SK-MEL-5 (cell line): ENCODE measurements at regions not wholly inside any gene's neighbourhood (a gene's known extent, or its start where the extent isn't known, plus 50 kb on each side); places are given as distances from the start of the nearest gene placed in this dataset.
"Not testable (repeated sequence)": the region's sequence is repeated elsewhere in the genome, so short reads cannot be mapped to it uniquely, and the experiment has no call there.

Source experiments
- DNase-seq: peaks from one replicate; pipeline ENCODE4 v3.0.0-alpha.2; 2016; ENCODE audit warnings: low read depth, low spot score
- in situ Hi-C: cut with HindIII; loops from 2 replicates; pipeline ENCODE4 v1.10.0; 2016; ENCODE audit warnings: low sequenced_read_pairs, high pct_unique_total_duplicates, low pct_unique_long_range_greater_than_20kb

DNA sequence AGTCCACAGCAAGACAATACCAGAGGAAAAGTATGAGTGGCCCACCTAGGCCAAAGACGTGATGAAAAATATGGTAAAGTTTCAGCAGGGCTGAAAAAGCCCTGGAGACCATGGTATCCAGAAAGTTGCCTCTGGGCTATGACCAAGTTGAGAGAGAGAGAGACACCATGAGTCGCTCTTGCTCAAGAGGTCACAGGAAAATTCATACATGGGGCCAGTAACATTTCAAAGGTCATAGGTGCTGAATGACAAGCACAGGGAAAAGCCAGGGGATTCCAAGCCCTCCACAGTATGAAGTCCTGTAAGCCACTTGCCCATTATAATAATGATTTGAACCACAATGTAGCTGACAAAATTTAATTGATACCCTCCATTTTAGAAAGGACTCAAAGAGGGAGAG is 657.7 kb upstream of the CITED2 start:
- no peak for DNase-seq
- in situ Hi-C loops: no loop called here

DNA sequence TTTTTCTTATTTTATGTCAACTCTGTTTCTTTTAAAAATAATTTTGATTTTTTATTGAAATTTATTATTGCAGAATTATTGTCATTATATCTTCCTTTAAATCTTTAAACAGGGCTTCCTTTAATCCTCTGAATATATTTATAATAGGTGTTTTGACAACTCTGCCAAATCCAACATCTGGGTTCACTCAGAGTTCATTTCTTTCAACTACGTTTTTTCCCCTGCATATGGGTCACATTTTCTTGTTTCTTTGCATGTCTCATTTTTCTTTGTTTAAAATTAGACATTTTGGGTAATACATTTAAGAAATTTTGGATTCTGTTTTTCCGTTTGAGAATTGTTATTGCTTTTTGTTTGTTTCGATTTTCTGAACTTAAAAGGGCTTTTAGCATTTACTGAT is 655.1 kb upstream of the CITED2 start:
- DNase-seq: no peak
- in situ Hi-C loops: no loop called here

DNA sequence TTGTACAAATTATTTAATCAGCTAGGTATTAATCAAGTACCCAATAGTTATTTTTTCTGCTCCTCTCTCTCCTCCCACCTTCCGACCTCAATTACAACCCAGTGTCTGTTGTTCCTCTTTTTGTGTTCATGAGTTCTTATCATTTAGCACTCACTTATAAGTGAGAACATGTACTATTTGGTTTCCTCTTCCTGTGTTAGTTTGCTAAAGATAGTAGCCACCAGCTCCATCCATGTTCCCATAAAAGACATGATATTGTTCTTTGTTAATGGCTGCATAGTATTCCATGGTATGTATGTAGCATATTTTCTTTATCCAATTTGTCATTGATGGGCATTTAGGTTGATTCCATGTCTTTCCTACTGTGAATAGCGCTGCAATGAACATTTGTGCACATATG is 652.8 kb upstream of the CITED2 start:
- in situ Hi-C loops: no loop called here
- no peak for DNase-seq

DNA sequence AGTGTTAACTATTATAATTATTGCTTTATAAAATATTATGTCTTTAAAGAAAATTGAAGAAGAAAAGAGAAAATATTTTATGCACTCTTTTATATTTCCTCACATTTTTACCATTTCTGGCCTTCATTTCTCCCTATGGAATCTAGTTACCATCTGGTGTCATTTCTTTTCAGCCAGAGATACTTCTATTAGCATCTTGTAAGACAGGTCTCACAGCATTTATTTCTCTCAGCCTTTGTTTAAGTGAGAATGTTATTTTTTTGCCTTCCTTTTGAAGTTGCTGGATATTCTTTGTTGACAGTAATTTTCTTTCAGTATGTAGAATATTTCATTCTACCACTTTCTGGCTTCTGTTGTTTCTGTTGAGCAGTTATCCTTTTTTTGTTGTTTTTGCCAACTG is 652.1 kb upstream of the CITED2 start:
- DNase-seq: no peak

DNA sequence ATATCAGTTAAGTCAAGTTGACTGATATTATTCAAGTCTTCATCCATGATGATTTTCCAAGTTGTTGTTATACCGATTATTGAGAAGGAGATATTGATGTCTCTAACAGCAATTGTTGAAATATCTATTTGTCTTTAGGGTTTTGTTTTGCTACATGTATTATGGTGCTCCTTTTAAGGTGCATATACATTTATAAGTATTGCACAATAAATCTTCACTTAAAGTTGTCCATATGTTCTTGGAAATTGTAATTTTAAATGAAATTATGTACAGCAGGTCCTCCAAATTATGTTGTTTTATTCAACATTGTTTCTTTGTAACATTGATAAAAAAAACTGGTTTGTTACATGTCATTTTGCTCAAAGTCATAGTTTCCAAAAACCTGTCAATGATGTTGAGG is 650.7 kb upstream of the CITED2 start:
- no peak for DNase-seq
- in situ Hi-C loops: no loop called here

More for the DNA sequence above, 652.1 kb upstream of the CITED2 start:
- in situ Hi-C loops: no loop called here

DNA sequence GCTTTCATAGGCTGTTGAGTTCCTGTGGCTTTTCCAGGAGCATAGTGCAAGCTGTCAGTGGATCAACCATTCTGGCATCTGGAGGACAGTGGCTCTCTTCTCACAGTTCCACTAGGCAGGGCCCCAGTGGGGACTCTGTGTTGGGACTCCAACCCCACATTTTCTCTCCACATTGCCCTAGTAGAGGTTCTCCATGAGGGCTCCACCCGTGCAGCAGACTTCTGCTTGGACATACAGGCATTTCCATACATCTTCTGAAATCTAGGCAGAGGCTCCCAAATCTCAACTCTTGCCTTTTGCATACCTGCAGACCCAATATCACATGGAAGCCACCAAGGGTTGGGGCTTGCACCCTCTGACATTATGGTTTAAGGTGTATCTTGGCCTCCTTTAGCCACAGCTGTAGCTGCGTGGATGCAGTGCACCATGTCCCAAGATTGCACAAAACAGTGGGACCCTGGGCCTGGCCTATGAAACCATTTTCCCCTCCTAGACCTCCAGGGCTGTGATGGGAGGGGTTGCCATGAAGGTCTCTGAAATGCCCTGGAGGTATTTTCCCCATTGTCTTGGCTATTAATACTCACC is 645.9 kb upstream of the CITED2 start:
- in situ Hi-C loops: no loop called here
- DNase-seq: no peak

DNA sequence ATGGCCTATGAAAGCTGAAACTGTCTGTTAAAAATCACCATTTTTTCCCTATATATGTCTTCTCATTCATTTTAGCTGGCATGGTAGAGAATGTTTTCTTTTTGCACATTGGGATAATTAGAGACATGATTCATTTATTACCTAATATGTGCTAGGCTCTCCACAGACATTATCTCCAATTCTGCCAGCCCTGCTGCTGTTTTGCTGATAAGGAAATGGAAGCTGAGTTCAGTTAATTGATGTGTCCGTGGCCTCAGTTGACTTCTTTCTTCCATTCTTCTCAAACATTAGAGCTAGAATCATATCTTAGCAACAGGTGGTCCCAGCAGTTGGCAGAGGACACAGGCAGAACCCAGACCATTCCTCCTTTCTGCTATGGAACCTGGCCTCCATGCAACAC is 644.1 kb upstream of the CITED2 start:
- DNase-seq: no peak
- in situ Hi-C loops: no loop called here

DNA sequence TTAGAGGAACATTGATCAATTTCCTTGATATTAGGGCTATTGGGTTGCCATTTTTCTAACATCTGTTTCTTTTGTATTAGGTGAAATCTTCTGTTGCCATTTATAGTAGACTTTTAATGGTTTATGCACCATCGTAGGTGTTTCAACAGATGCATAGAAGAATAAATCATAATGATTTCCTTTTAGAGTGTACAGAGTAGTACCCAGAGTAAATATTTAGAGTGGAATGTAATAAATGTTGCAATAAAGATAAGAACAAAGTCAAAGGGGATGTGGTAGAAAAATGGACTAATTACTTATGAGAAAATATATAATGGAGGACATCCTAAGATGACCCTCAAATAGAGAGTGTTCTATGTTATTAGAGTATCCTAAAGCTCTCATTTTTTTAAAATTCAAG is 643.0 kb upstream of the CITED2 start:
- in situ Hi-C loops: no loop called here
- no peak for DNase-seq

DNA sequence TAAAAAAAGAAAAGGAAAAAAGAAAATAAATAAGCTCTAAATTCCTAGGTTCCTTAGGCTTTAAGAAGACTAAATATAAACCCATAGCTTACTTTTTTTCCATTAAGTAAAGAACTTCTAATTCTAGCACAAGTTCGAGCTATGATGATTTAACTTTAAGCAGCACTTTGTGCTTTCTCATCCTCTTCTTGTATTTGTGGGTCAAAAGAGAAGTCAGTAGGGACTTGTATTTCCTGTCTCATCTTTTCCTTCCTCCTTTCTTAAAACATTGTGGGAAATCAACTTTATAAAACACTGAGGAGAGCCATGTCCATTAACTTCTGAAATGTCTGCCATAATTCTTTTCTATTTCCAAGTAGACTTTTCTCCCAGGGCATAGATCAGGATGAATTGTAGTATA is 637.7 kb upstream of the CITED2 start:
- no peak for DNase-seq
- in situ Hi-C loops: no loop called here

DNA sequence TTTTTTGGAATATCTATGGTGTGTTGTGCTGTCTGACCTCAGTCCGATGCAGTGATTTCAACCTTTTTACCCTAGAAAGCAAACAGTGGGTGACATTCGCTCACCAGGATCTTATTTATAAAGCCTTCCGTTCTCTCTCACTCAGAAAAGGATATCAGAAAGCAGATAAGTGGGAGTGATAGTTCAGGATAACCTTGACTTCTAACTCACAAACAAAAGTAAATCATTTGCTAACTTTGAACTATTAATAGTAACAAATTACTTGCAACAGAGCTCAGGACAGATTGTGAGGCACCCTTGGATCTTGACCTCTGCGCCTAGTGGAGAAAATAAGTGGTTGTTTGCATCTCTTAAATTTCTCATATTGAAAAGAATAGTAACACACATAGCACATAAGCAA is 637.1 kb upstream of the CITED2 start:
- no peak for DNase-seq
- in situ Hi-C loops: no loop called here

DNA sequence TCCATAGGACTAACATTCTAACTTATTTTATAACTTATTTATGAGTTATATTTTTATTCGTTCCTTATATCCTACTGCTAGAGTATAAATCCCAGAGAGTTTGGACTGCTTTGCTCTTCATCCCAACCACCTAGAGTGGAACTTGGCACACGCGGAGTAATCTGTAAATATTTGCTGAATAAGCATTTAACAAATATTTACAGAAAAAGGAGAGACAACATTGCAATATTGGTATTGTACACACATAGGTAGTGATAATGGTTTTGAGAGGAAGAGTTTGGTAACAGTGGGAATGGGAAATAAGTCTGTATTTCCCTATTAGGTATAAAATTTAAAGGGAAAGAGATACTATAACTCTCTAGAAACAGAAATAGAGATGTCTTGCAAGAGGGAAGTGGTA is 634.8 kb upstream of the CITED2 start:
- in situ Hi-C loops: no loop called here
- DNase-seq: no peak

DNA sequence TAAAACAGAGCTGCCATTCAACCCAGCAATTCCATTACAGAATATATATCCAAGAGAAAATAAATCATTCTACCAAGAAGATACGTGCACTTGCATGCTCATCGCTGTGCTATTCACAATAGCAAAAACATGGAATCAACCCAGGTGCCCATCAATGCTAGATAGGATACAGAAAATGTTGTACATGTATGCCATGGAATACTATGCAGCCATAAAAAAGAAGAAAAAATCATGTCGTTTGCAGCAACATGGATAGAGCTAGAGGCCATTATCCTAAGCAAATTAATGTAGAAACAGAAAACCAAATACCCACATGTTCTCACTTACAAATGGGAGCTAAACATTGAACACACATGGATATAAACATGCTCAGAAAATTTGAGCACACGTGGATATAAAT is 633.1 kb upstream of the CITED2 start:
- in situ Hi-C loops: no loop called here
- no peak for DNase-seq

DNA sequence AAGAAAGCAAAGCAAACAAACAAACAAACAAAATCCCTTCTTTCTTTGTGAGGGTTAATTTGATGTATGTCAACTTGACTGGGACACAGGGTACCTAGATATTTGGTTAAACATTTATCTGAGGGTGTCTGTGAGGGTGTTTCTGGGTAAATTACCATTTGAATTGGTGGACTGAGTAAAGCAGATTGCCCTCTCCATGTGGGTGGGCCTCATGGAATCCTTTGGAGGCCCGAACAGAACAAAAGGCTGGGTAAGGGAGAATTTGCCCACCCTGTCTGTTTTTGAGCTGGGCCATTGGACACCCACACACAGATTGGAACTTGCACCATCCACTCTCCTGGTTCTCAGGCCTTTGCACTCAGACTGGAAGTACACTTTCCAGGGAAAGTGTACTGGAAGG is 628.8 kb upstream of the CITED2 start:
- in situ Hi-C loops: no loop called here

DNA sequence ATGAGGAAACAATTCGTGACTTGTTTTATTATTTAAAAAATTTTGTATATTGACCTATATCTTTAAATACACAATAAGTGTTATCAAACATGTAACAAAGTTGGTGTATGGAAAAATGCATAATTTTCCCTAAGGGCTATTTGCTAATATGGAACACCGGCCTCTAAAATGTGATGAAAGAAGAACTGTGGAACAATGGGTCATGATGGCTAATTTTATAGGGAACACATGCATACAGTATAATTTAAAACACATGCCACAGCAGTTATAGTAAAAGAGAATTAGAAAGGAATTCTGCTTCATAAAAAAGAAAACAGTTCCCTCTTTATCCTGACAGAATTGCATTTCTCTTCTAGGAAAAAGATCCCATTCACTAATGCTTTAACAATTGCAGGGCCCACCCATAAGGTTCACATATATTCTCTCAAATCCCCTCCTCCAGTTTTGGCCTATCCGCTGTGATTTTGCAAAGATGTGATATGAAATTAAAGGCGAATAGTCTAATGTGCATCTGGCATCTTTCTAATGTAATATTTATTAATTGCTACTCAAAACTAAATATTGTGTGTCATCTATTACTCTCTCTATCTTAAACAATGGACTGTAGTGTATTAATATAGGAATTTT is 628.1 kb upstream of the CITED2 start:
- in situ Hi-C loops: no loop called here
- DNase-seq: peak; percentile 10

More for the DNA sequence above, 628.8 kb upstream of the CITED2 start:
- no peak for DNase-seq

DNA sequence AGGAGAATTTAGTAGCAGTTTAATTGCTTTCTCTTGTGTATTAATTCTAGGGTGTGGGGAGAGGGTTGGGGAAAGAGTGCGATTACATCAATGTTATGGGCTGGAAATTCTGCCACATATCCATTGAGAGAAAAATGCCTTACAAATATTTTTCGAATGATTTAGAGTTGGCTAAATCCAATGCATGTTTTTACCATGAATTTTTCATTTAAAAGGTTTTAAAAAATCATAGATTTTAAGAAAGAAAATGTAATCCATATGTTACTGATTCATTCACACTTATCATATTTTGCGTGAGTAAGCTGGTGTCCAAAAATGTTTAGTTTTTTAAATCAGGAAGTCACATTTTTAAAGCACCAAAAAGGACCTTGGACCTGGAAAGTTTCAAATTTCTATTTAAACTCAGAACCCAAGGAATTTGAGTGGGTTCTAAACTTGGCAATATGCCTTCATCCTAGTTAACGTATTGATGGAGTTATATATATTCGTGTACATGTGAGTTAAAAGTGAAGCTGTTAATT is 627.4 kb upstream of the CITED2 start:
- in situ Hi-C loops: no loop called here
- DNase-seq: no peak

DNA sequence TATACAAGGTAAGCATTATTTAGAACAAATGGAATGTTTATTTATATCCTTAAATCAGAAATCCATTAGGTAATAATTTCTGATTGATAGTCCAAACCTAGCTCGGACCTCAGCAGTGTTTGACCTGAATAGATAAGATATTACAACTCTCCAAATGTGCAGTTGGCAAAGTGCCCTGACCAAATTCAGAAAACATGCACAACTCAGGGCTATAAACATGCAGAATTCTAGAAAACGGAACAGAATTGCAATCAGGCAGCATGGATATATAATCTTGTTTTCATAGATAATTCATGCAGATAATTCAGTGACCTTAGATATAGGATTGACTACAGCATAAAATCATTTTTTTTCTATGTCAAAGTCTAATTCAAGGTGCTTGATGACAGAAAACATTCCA is 626.6 kb upstream of the CITED2 start:
- DNase-seq: no peak
- in situ Hi-C loops: no loop called here

DNA sequence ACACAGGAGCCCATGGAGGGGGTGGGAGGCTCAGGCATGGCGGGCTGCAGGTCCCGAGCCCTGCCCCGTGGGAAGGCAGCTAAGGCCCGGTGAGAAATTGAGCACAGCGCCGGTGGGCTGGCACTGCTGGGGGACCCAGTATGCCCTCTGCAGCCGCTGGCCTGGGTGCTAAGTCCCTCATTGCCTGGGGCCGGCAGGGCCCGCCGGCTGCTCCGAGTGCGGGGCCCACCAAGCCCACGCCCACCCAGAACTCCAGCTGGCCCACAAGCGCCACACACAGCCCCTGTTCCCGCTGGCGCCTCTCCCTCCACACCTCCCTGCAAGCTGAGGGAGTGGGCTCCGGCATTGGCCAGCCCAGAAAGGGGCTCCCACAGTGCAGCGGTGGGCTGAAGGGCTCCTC is 625.2 kb upstream of the CITED2 start:
- DNase-seq, in situ Hi-C loops: not testable (repeated sequence)

DNA sequence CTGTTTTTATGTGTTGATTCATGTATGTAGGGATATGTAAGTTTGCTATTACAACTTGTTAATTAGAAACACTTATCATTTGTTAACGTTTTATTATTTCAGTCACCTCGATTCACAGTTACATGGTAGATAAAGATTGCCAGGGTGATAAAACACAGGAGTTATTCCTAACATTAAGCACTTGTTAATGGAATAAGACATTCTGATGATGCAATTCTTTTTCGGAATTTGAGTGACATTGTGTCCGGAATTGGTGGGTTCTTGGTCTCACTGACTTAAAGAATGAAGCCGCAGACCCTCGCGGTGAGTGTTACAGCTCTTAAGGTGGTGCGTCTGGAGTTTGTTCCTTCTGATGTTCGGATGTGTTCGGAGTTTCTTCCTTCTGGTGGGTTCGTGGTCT is 624.0 kb upstream of the CITED2 start:
- in situ Hi-C loops, DNase-seq: not testable (repeated sequence)

DNA sequence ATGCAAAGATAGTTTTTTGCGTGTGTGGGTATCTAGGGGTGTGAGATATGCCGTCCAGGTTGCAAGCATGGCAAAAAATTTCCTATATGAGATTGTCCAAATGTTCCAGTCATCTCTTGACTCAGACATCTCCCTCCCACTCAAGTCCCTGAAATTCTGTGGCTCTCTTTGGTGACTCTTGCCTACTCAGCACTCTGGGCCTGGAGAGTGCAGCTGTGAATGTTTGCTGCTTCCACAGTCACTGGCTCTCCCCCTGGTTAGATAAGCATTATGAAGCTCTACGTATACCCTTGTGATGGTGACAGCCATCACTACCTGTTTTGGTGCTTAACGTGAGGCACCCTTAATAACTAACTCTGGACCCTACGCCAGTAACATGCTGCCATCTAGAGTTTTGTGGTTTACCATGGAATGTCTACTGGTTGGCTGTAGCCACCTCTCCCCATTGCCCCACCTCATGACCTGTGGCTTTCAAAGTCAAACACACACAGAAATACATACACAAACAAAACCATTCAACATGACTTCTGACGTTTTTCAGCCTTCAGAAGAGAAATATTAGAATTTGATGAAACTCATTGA is 621.9 kb upstream of the CITED2 start:
- in situ Hi-C loops: no loop called here
- peak; percentile 82 for DNase-seq
